ENCODE measurements at regions not wholly inside any gene's neighbourhood (a gene's known extent, or its start where the extent isn't known, plus 50 kb on each side); places are given as distances from the start of the nearest gene placed in this dataset.
"Not testable (repeated sequence)": the region's sequence is repeated elsewhere in the genome, so short reads cannot be mapped to it uniquely, and the experiment has no call there.

DNA sequence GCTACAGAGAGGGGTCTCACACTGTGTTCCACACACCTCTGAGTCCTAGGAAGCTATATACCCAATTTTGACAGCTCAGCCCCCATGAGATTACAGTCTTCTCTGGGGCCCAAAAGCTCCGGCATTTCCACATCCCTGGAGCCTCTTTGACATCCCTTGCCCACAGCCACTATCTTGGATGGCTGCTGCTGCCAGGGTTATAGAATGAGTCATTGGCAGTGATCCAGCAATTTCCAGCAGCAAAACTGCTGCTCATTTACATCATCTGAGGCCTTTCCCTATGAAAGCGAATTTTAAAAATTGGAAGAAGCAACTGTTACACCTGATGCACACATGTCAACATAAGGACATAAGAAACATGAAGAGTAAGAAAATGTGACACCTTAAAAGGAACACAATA is 590.7 kb downstream of the MEI4 start:
- H3K4me2 ChIP-seq (ENCODE audit: low read length), result no peak overlapping the region
- no peaks in the 10 kb centered on the region for H3K9me3 ChIP-seq (ENCODE audit: control insufficient read depth, low read length)
- H3K27ac ChIP-seq, result no peak overlapping the region
- no peaks in the 10 kb centered on the region for H3K27me3 ChIP-seq (ENCODE audit: control insufficient read depth, insufficient read depth, low read length)
- H3K9ac ChIP-seq, result no peak overlapping the region
- H3K79me2 ChIP-seq, result no peaks in the 10 kb centered on the region
- no peaks in the 10 kb centered on the region for H3K36me3 ChIP-seq (ENCODE audit: control insufficient read depth, insufficient read depth, low read length)
- H2AFZ ChIP-seq, result no peak overlapping the region
- H3K4me3 ChIP-seq (ENCODE audit: low read depth, low read length), result no peak overlapping the region
- TF ChIP-seq, protein P1, sequence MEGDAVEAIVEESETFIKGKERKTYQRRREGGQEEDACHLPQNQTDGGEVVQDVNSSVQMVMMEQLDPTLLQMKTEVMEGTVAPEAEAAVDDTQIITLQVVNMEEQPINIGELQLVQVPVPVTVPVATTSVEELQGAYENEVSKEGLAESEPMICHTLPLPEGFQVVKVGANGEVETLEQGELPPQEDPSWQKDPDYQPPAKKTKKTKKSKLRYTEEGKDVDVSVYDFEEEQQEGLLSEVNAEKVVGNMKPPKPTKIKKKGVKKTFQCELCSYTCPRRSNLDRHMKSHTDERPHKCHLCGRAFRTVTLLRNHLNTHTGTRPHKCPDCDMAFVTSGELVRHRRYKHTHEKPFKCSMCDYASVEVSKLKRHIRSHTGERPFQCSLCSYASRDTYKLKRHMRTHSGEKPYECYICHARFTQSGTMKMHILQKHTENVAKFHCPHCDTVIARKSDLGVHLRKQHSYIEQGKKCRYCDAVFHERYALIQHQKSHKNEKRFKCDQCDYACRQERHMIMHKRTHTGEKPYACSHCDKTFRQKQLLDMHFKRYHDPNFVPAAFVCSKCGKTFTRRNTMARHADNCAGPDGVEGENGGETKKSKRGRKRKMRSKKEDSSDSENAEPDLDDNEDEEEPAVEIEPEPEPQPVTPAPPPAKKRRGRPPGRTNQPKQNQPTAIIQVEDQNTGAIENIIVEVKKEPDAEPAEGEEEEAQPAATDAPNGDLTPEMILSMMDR (IDR thresholded peaks at IDR 0.05), result no peak
- H3K4me1 ChIP-seq, result no peaks in the 10 kb centered on the region

GRCh38 chr6:78251931-78252330 is 599.1 kb downstream of the MEI4 start:
- H3K9me3 ChIP-seq (ENCODE audit: control insufficient read depth, low read length), result no peaks in the 10 kb centered on the region
- no peaks in the 10 kb centered on the region for H3K4me1 ChIP-seq
- H3K27me3 ChIP-seq (ENCODE audit: control insufficient read depth, insufficient read depth, low read length), result no peaks in the 10 kb centered on the region
- no peak overlapping the region for H2AFZ ChIP-seq
- no peak overlapping the region for H3K4me2 ChIP-seq (ENCODE audit: low read length)
- H3K79me2 ChIP-seq, result no peaks in the 10 kb centered on the region
- H3K27ac ChIP-seq, result no peak overlapping the region
- TF ChIP-seq, protein P1 (IDR thresholded peaks at IDR 0.05), result no peak
- no peaks in the 10 kb centered on the region for H3K36me3 ChIP-seq (ENCODE audit: control insufficient read depth, insufficient read depth, low read length)
- H3K4me3 ChIP-seq (ENCODE audit: low read depth, low read length), result no peak overlapping the region
- H3K9ac ChIP-seq, result no peak overlapping the region

GRCh38 chr6:78253618-78254017 is 600.8 kb downstream of the MEI4 start:
- H2AFZ ChIP-seq, result no peak overlapping the region
- no peaks in the 10 kb centered on the region for H3K9me3 ChIP-seq (ENCODE audit: control insufficient read depth, low read length)
- no peaks in the 10 kb centered on the region for H3K79me2 ChIP-seq
- no peak overlapping the region for H3K4me3 ChIP-seq (ENCODE audit: low read depth, low read length)
- no peaks in the 10 kb centered on the region for H3K36me3 ChIP-seq (ENCODE audit: control insufficient read depth, insufficient read depth, low read length)
- TF ChIP-seq, protein P1 (IDR thresholded peaks at IDR 0.05), result no peak
- H3K9ac ChIP-seq, result no peak overlapping the region
- no peaks in the 10 kb centered on the region for H3K4me1 ChIP-seq
- no peak overlapping the region for H3K27ac ChIP-seq
- H3K27me3 ChIP-seq (ENCODE audit: control insufficient read depth, insufficient read depth, low read length), result no peaks in the 10 kb centered on the region
- H3K4me2 ChIP-seq (ENCODE audit: low read length), result no peak overlapping the region

GRCh38 chr6:78259935-78260334 is 607.1 kb downstream of the MEI4 start:
- Histone ChIP-seq H3K27me3 (ENCODE audit: control insufficient read depth, insufficient read depth, low read length) (no peaks in the 10 kb centered on the region), H2AFZ (no peak overlapping the region), H3K9me3 (ENCODE audit: control insufficient read depth, low read length) (no peaks in the 10 kb centered on the region), H3K4me3 (ENCODE audit: low read depth, low read length) (no peak overlapping the region), H3K4me1 (no peaks in the 10 kb centered on the region), H3K9ac (no peak overlapping the region), H3K4me2 (ENCODE audit: low read length) (no peak overlapping the region), H3K79me2 (no peaks in the 10 kb centered on the region), H3K36me3 (ENCODE audit: control insufficient read depth, insufficient read depth, low read length) (no peaks in the 10 kb centered on the region), H3K27ac (no peak overlapping the region)
- TF ChIP-seq, protein P1 (IDR thresholded peaks at IDR 0.05), result no peak

GRCh38 chr6:78260427-78260826 is 606.9 kb upstream of the IRAK1BP1 start:
- H3K36me3 ChIP-seq (ENCODE audit: control insufficient read depth, insufficient read depth, low read length); H3K4me3 ChIP-seq (ENCODE audit: low read depth, low read length); H3K4me1 ChIP-seq; H2AFZ ChIP-seq; H3K27ac ChIP-seq; H3K79me2 ChIP-seq; H3K9ac ChIP-seq; H3K4me2 ChIP-seq (ENCODE audit: low read length); H3K9me3 ChIP-seq (ENCODE audit: control insufficient read depth, low read length); H3K27me3 ChIP-seq (ENCODE audit: control insufficient read depth, insufficient read depth, low read length): not testable (repeated sequence)
